GM19351 (cell line): ENCODE measurements at regions not wholly inside any gene's neighbourhood (a gene's known extent, or its start where the extent isn't known, plus 50 kb on each side); places are given as distances from the start of the nearest gene placed in this dataset.
"Not testable (repeated sequence)": the region's sequence is repeated elsewhere in the genome, so short reads cannot be mapped to it uniquely, and the experiment has no call there.

Experiments
- ATAC-seq: cut with Tn5 transposase; IDR thresholded peaks from one replicate; pipeline ENCODE4 v1.9.1; 2021; ENCODE audit warnings: mild to moderate bottlenecking, moderate library complexity; ENCODE audit not compliant: unreplicated experiment

GRCh38 chr7:41438705-41439514 lies 264.0 kb downstream of the INHBA start:
- no peak for ATAC-seq

GRCh38 chr7:41437257-41438196 lies 265.4 kb downstream of the INHBA start:
- no peak for ATAC-seq

- no peak for ATAC-seq
Observed at GRCh38 chr7:41436139-41436538, 266.8 kb downstream of the INHBA start.

- ATAC-seq, result not testable (repeated sequence)
Observed at GRCh38 chr7:41435020-41435419, 267.9 kb downstream of the INHBA start.

DNA sequence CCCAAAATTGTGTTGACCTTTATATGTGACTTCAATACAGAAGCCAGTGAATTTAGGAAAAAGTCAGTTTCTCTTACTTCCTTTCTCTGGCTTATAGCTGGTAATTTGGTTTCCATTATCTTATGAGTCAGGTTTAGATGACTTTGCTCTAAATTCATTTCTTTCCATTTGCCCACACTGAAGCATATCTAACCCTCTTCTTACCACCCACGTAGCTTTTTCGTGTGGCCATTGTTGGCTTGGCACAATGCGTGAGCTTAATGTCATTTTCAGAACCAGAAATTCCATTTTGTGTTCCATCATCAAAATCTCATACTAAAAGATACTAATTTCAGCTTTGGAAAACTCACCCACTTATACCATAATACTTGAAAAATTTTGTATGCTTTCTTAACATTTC lies 271.2 kb downstream of the INHBA start:
- ATAC-seq, result no peak

DNA sequence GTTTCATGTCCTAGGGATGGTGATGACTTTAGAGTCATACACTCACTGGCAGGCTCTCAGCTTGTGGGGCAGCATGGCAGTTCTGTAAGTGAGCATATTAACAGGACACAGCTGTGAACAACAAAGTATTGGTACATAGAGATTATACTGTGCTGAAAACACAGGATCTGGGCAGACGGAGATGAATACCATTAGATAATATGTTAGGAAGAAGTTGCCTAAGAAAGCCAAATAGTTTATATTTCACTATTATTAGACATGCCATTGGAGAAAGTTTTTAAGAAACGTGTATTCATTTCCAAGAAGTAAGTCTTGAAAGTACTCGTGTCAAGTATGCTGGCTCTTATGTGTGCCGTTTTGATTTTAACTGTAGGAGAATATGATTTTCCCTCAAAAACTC lies 274.5 kb downstream of the INHBA start:
- no peak for ATAC-seq

DNA sequence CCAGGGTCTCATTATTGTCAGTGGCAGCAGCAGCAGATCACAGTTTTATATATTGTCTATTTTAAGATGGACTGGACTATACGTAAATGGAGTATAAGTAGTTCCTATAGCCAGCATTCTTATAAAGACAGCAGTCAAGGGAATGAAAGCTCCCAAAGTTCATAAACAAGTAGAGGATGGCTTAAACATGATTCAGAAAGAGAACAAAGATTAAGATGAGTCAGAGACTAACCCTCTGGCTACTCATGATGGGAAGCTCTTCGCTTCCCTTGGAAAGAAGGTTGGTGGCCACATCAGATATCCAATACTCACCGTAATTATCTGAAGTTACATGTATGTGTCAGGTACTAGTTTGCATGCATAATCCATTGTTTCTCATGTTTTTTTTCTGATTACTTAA lies 277.0 kb downstream of the INHBA start:
- no peak for ATAC-seq

GRCh38 chr7:41421056-41421455 lies 281.8 kb downstream of the INHBA start:
- ATAC-seq, result no peak

DNA sequence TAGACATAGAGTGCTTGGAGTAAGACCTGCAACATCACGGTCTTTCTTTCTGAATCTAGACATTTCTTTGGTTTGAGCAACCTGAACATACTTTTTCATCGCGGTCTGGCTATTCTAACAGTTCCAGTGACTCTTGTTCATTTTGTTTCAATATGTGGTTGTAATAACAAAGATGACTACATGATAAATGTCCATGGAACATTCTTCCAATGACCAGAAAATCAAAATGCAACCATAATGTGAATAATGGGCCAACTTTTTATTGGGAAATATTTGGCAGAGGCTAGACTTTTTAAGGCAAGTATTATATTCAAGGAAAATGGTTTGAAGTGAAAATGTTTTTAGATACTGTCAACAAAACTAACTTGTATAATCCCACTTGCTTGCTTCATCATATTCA lies 282.5 kb downstream of the INHBA start:
- ATAC-seq, result no peak

DNA sequence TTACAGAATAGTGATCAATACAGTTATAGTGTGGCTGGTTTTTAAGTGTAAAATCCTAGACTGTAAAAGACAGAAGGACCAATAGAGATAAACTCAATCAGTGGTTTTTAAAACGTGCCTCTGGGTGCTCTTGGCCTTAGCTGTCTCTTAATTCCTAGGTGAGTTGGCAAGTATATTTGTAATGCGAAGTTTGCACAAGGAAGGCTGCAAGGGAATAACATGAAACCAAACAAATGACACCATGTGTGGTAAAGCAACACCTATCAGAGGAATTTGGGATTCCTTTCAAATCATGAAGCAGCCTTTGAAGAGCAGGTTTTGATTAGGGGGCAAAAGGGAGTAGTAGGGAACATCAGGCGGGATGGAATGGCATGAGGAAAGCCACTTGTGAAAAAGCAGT lies 284.6 kb downstream of the INHBA start:
- ATAC-seq, result no peak

DNA sequence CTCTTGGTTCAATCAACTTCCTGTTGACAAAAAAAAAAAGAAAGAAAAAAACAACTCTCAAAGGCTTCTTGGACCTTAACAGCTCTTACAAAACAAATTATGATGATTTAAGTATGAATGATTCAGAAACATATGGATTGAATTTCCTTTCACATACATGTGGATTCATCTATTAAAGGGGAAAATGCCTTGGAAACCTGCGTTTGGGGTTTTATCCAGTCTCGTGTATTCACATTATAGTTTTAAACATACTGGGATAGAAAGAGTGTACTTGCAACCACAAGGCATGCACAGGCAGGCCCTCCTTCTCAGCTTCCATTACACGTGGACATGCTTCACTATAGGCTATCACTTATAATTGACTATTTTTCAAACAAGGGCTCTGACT lies 286.7 kb downstream of the INHBA start:
- no peak for ATAC-seq

- ATAC-seq, result no peak
Observed at GRCh38 chr7:41415471-41416207, 287.3 kb downstream of the INHBA start.

GRCh38 chr7:41415051-41415450 lies 287.8 kb downstream of the INHBA start:
- ATAC-seq, result no peak

DNA sequence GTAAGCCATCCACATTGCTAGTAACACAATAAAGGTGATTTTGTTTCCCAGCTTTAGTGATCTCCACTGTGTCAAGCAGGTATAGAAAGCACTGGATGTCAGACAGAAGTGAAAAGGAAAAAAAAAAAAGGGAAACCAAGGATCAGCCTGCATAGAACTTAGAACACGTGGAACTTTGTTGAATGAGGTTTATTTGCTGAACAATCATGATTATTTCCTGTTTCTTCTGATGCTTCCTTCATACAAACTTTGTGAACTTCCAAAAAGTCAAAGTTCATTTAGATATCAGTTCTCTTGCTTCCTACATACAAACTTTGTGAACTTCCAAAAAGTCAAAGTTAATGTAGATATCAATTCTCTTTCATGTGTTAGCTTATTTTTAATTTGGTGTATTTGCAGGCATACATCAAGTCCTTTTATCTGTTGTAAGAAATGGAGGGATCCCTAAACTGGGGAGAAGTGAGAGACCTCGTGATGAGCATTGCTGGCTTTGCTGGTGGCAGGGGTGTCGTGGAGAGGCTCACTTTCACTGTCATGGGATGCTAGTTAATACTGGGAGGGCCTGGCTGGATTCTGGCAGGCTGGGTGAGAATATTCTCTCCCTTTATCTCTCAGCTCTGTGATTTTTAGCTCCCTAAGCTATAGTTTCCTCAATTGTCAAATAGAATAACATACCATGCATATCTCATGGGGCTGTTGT lies 298.4 kb downstream of the INHBA start:
- ATAC-seq, result no peak

- ATAC-seq, result no peak
Observed at GRCh38 chr7:41403291-41403690, 299.6 kb downstream of the INHBA start.

DNA sequence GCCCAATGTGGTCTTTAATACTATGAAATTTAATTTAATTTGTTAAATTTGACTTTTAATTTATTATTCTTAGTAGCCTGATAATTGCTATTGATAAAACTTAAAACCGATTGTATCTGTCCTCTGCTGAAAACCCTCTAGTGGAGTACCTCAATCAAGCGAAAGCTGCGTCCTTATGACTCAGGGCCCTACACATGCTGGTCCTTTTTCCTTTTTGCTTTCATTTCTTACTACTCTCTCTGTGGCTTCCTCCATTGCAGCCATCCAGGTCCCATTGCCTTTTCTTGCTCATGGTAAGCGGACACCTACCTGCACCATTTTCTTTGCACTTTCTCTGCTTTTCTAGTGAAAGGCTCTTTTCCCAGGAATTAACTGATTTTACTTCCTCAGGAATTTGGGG lies 301.1 kb downstream of the INHBA start:
- ATAC-seq, result no peak

GRCh38 chr7:41399171-41399570 lies 303.7 kb downstream of the INHBA start:
- ATAC-seq, result no peak

GRCh38 chr7:41391818-41392217 lies 311.1 kb downstream of the INHBA start:
- ATAC-seq, result no peak

- ATAC-seq, result not testable (repeated sequence)
Observed at GRCh38 chr7:41388933-41389332, 314.0 kb downstream of the INHBA start.

- no peak for ATAC-seq
Observed at GRCh38 chr7:41385996-41386395, 316.9 kb downstream of the INHBA start.

- ATAC-seq, result no peak
Observed at GRCh38 chr7:41384418-41384817, 318.5 kb downstream of the INHBA start.
